ENCODE measurements at regions not wholly inside any gene's neighbourhood (a gene's known extent, or its start where the extent isn't known, plus 50 kb on each side); places are given as distances from the start of the nearest gene placed in this dataset.

GRCh38 chr3:68360492-68360891 lies 571.9 kb downstream of the TAFA4 start:
- TF ChIP-seq ZNF70 (CRISPR knock-in tag; IDR thresholded peaks at IDR 0.05) = no peak
- no peak for TF ChIP-seq PATZ1 (CRISPR knock-in tag; IDR thresholded peaks at IDR 0.05; ENCODE audit: borderline replicate concordance)

Measured in SK-N-SH treated with all-trans-retinoic acid at 6 μM for 48 hours (cell line).